HG02623 (cell line): ENCODE measurements at regions not wholly inside any gene's neighbourhood (a gene's known extent, or its start where the extent isn't known, plus 50 kb on each side); places are given as distances from the start of the nearest gene placed in this dataset.

Experiments
- ATAC-seq: cut with Tn5 transposase; IDR thresholded peaks from one replicate; pipeline ENCODE4 v1.9.1; 2021; ENCODE audit warnings: moderate library complexity; ENCODE audit not compliant: unreplicated experiment

DNA sequence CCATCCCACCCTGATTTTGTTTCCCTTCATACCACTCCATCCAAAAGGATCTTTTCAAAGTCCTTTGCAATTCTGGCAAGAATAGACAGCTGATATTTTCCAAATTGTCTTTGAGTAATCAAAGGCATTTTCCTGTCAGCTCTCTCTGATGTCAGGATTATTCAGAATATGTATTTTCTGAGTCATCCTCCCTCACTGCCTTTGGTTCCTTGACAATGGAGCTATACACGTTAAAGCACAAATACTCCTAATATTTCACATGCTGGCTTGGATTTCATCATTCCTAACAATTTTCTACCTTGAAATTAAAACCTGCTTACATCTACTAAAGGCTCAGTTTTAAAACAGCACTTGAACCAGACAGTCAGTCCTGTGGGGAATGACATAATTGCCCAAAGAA, 379.4 kb downstream of the GADD45G start:
- ATAC-seq = no peak

DNA sequence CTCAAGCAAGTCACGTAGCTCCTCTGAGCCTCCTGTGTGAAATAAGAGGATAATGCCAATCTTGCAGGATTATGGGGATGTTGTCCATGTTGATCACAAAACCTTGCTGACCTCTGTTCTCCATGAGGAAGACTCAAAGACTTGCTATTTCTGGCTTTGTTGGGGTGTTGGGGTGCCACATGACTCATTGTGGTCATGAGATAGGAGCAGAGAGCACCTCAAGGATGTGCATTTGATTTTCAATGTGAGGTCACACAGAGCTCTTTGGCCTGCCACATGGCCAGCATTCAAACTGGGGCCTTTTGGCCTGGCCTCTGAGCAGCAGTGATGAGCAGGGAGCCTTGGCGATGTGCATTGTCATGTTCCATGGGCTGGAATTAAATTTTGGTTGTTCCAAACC, 380.3 kb downstream of the GADD45G start:
- ATAC-seq = no peak

DNA sequence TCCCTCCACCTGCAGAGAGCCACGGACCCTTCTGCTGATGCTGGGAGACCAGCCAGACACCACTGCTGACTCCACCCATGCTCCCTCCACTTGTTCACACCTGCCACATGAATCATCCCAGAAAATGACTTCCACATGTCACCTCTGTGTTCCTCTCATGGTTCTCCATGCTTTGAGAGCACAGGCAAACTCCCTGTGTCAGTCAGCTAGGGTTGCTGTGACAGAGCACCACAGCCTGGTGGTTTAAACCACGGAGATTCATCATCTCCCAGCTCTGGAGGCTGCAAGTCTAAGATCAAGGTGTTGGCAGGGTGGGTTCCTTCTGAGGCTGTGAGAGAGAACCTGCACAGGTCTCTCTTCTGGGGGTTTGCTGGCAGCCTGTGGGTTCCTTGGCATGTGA, 381.4 kb downstream of the GADD45G start:
- no peak for ATAC-seq

DNA sequence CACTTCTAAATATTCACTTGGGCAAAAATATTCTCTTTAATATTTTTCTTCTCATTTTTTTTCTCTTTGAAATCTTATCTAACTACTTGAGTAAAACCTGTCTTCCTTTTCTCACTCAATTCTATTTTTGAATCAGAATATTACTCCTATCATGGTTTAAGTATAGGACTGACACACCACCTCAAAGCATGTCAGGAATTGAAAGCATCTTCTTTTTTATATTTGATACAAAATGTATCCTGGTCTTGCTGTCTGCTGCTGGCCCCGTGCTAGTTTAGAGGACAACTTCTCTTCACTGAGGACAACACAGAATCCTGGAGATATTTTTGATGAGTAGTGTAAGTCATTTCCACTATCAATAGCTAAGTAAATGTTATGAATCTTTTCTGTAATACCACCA, 383.6 kb downstream of the GADD45G start:
- ATAC-seq = no peak

DNA sequence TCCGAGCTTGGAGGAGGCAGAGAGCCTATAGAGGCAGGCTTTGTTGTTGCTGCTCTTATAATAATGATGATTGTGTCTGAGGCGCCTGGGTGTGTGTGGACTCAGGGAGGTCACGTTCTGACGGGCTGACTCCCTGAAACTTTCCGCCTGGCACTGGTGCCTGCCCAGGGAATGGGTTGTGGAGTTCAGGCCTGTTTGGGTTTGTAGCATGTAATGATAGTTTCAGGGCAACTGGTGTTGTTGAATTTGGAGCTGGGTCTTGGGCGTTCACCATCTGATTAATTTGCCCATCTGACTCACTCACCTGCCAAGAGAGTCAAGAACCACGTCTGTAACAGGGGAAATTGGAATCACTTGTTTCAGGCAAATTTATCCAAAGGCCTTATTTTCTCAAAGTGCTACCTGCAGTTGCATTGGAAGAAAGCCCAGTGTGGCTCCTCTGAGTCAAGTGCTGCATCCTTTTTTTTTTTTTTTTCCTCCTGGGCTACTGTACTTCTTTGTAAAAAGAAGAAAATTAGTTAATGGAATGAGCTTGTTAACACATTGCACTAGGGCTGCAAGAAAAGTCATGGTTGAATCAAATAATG, 386.5 kb downstream of the GADD45G start:
- no peak for ATAC-seq

DNA sequence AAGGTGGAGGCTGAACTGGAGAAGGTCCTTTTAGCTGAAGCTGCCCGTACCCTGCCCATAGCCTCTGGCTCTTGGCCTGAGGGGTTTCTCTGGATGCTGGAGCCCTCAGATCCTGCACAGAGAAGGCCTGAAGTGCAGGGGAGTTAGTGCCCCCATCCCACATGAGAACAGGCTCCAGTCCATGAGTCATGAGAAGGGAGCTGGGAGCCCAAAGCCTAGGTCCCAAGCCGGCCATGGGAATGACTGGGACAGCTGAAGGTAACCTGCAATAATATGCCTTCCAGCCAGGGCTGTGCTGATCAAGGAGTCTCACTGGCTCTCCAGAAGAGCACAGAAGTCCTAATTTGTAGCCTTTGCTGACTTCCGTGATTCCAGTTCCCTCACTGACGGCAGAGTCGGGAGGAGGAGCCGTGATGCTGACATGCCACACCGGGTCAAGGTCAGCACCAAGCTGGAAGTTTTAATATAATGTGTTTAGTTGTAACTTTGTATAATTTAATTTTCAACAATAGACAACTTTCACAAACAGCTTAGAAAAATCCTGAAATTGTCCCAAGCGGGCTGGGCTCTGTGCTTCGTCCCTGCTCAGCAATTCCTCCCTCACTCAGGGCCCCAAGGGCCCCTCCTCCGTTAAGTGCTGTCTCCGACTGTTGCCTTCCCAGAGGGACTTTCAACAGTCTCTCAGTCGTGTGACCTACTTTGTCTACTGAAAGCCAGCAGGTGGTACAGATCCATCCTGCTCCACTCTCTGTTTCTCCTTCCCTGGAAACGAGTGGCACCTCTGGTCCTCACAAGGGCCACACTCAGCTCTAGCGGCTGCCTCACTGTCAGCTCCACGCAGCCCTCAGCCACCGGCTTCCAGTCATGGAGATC, 387.8 kb downstream of the GADD45G start:
- no peak for ATAC-seq

DNA sequence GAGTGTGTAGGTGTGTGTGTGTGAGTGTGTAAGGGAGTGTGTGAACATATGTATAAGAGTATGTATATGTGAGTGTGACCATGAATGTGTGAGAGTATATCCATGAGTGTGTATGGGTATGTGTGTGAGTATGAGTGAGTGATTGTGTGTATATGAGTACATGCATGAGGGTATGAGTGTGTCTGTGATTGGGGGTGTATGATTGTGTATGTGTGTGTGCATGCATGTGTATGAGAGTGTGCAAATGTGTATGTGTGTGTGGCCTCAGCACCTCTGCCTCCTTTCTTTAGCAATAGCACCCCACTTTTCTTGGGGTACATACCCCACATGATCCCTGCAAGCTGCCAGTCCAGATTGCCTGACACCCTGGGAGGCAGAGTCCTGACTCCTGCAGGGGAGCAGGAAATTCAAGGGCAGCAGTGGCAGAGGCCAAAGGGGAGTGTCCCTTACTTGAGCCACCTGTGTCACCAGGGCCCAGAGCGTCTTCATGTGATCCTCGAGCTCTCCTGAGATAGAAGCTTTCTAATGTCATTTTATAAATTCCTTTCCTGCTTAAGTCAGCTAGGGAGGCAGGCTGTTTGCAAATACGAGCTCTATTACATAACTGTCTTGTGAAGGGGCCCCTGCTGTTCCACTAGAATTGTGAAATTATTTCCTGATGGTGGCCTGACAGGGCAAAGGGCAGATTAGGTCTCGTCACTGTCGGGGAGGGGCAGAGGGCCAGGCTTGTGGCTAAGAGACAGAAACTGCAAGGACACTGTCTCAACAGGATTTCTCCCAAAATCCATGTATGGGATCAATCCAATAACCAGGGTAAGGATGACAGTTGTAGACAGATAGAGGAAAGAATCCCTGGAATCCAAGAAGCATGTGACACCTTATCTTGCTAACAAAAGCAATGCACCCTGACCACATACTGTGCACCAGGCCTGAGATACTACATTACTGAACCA, 389.1 kb downstream of the GADD45G start:
- ATAC-seq = no peak

DNA sequence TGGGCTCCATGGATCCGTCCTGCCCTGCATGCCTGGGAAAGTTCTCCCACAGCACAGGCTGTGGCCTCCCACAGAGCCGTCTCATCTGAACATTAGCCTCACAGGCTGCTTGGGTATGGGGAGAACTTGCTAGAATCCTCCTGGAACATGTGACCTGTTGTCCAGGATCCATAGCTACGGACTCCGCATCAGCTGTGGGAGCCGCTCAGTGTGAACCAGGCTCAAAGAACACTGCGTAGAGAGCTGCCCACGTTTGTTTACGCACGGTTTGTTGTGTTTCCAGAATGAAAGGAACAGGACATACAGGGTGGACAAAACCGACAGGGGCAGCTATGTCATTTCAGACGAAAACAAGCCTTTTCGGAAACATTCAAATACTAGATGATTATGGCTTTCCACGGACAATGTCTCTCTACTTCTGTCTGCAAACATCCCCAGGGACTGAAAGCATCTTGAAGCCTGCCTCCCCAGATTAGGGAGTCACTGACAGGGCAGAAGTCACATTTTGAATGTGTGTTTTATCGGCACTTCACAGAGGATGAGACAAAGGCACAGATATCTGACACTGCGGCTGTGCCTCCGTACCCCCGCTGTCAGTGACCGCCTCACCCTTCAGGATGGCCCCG, 390.3 kb downstream of the GADD45G start:
- no peak for ATAC-seq

DNA sequence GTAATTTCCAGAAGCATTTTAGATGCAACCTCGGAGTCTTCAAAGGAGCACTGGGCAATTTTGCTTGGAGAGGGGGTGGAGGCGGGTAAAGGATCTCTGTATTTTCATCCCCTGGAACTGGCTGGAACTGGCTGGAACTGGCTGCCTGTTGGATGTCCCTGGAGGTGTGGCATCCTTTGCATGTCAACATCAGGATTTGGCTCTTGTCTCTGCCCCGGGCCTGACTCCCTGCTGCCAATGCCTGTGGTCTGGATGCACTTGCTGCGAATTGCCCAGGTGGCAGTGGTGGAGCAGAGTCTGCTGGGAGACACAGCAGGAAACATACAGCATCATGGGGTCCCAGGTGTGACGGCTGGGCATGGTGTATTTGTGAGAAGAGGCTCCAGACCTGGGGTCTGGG, 391.3 kb downstream of the GADD45G start:
- no peak for ATAC-seq

DNA sequence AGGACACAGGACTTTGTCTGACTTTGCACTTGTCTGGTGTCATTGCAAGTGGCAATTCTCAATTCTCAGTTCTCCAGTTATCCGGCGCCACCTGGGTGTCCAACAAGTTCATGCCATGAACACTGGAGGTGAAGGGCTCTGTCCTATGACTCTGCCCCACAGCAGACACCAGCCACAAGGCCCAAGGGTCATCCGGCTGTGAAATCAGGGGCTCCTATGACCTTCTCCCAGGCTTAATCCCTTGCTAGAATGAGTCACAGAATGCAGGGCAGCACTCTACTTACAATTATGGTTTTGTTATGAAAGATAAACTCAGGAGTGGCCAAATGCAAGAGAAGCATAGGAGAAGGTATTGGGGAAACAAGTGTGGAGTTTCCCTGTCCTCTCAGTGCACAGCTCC, 392.0 kb downstream of the GADD45G start:
- ATAC-seq = no peak

DNA sequence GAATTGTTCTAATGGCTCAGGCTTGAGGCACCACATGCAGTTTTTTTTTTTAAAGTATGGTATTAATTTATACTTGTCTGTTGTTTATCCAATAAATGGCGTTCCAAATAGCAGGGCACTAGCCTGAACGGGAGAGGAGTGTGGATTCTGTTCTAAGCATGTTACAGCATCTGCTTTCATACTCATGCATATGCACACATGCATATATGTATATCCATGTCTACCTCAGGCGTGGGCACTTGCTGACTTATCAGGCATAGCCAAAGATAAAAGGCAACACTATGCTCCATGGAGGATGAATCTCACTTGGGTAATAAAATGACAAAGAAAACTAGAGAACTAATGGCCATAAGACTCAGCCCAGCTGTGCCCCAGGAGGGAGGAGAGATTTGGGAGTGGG, 393.8 kb downstream of the GADD45G start:
- ATAC-seq = no peak

DNA sequence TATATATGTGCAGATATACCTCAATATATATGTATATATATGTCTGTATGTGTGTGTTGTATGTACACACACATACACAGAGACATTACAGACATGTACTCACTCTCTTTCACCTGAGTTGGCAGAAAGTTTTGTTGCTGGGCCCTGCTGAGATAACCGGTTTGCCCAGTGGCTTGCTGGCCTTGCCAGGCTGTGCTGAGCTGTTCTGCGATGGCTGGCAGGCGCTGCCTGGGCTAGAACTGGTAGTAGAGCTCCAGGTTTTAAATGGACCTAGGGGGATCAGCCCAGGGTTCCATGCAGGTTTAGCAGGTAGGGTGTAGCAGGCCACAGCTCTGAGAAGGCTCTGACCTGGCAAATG, 394.3 kb downstream of the GADD45G start:
- ATAC-seq = no peak

DNA sequence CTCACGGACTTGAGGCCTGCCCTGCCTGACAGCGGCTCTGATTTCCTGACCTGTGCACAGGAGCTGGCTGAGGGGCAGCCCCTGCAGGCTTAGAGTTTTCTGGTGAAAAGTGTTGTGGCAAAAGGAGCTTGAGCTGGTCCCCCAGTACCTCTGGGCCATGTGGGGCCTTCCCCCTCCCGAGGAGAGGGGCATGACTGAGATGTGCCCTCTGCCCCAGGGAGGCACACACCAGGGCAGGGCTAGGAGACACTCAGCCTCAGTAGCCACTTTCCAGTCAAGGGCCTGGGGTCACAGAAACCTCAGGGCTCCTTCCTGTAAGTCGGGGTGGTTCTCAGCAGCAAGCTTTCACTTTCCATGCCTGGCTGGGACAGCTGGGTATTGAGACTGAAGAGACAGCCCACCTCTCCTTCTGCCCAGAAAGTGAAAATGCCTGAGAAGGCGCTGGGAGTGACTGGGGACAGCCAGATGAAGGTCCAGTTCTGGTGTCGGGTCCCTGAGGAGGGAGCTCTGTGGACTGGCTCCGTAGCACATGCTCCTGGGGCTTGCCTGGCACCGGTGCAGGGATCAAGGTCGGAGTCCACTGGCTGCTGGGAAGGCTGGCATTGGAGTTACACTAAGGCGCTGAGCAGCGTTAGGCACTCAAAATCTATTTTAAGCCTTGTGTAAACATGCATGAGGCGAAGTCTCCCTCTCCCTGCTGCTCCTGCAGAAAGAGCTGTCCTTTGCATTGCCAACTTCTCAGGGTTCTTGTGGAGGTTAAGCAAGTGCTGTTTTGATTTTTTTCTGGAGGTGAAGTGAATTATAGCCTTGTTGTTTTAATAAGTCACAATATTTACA, 394.9 kb downstream of the GADD45G start:
- peak; percentile 93 for ATAC-seq

DNA sequence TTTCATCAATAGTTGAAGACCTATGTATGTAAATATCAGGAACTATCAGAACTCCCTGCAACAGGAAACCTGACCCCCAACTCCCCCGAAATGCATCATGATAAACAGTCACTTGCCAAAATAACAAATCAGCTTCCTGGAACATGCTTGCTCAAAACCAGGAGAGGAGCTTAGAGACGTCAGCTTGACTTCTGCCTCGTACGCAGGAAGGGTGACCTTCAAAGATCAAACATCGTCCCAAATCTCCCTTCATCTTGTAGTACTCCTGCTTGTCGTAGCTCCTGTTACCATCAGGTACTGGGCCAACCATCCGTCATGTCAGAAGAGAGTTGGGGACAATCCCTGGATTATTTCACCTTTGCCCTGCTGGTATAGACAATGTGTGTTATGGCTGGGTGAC, 396.1 kb downstream of the GADD45G start:
- no peak for ATAC-seq

DNA sequence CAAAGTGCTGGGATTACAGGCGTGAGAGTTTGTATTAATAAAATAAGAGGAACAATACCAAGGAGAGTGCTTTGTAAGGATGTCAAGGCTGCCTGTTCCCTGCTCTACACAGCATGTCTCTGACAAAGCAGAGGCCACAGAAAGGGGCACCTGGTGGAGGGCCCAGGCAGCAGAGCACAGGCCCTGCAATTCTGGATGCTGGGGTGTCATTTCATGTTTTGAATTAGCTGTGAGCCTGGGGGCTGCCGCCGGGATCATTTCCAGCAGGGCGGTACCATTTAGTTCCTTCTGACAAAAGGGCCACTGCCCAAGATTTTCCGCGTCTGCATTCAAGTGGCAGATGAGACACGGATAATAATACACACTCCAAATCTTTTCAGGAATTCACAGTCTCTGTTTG, 396.9 kb downstream of the GADD45G start:
- ATAC-seq = no peak

DNA sequence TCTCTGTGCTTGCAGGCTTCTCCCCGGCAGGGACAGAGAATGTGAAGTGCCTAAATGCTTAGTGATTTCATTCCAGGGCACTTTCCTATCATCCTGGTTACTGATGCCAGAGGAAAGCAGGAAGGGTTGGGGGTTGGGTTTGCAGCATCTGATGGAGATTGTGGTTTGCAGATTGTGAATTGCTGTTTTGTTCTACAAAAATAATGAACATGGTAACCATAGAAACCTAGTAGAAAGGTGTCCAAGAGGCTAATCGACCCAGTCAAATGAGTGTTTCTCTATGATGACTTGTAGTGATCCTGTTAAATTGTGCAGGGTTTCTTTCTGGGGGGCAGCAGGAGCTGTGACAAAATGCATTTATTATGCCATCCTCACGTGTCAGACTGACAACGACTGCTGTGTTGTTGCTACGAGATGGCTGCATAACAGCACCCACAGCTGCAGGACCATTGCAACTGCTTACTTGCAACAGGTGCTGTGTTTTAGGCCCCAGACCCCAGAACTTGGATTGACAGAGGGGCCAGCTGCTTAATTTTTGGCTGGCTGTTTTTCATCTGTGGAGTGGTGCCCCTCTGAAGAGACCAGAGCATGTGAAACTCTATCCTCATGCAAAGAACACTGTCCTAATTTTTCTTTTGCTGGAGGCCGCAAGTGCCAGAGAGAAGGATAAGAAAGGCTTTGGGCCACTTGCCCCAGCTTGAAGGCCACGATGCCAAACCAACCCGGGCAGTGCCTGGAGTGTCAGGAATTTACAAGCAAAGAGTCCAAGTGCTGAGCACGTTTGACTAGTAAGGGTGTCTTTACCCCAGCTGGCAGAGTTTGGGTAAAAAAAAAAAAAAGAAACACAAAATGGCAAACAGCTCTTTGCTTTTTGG, 397.8 kb downstream of the GADD45G start:
- no peak for ATAC-seq

DNA sequence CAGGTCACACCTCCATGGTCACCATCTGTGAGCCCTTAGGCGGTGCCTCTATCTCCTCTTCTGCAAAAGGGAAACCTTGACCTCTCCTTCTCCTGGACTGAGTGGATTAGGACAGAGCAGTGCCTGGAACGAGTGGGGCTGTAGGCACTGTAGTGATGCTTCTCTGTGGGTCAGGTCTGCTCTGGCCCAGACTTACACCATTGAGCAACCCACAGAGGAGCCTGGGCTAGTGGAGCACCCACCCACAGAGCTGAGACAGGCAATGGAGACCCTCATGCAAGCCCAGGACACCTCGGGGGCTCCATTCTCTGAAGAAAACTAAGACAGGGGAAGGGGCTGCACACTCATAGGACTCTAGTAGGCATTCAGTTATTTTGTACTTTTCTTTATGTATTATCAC, 400.6 kb downstream of the GADD45G start:
- no peak for ATAC-seq

DNA sequence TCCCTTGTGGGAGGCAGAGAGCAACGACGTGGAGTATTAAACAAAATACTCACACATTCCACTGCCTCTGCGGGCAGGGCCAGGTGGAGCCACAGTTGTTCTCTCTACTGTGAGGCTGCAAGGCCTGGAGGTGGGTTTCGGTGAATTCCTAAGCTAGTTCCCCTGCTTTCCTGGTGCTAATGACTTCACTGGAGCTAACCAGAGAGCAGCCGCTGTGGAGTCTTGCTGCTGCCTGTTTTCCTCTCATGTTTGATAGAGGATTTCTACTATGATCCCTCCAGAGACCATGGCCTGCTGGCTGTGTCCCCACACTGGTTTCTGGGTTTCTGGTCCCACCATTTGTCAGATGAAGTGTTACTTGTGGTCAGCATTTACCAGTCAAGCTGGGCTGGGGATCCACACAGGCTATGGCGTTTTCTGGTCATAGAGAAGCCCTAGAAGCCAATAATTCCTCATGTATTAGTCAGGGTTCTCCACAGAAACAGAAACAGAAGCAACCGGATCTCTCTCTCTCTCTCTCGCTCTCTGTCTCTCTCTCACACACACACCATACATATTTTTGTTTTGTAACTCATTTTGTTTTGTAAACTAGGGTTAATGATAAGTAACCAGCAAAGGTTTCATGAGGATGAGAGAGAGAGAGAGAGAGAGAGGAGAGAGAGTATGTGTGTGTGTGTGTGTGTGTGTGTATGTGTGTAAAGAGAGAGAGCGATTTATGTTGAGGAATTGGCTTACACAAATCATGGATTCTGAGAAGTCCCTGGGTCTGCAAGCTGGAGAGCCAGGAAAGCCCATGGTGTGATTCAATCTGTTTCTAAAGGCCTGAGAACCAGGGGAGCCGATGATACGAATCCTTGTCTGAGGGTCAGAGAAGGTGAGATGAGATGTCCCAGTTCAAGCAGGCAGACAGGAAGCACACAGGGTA, 403.0 kb downstream of the GADD45G start:
- ATAC-seq = no peak
